ENCODE measurements at regions not wholly inside any gene's neighbourhood (a gene's known extent, or its start where the extent isn't known, plus 50 kb on each side); places are given as distances from the start of the nearest gene placed in this dataset.
"Not testable (repeated sequence)": the region's sequence is repeated elsewhere in the genome, so short reads cannot be mapped to it uniquely, and the experiment has no call there.

GRCh38 chrX:23458957-23459356 lies 124.3 kb downstream of the PTCHD1 start:
- DNase-seq (ENCODE audit: low read depth in 2 of 2), result not testable (repeated sequence)

DNA sequence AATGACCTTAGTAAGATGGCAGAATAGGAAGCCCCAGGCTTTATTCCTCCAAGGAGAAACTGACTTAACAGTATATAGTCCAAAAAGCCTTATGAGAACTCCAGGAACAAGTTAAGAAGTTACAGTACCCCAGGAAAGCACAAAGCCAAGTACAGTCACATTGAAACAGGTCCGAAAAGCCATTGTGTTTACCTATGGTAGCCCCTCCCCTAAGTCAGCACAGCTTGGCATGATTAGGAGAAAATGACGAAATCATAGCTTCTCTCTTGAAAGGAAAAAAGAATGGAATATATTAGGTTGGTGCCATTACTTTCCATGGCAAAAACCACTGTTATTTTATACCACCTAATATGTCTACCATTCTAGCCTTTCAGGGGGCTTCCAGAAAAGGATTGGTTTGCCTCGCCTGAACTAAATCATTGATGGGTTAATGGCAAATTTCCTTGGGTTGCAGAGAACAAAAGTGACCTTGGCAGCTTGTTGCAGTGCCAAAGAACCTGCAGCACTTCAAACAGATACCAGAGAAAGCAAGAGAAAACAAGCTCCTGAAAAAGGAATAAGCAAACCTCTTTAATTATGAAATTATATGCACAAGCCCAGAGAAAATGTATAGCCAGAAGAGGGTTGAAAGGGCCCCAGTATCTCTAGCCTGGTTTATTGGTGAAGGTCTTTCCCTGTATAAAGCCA lies 130.6 kb downstream of the PTCHD1 start:
- no peak for DNase-seq (ENCODE audit: low read depth in 2 of 2)

DNA sequence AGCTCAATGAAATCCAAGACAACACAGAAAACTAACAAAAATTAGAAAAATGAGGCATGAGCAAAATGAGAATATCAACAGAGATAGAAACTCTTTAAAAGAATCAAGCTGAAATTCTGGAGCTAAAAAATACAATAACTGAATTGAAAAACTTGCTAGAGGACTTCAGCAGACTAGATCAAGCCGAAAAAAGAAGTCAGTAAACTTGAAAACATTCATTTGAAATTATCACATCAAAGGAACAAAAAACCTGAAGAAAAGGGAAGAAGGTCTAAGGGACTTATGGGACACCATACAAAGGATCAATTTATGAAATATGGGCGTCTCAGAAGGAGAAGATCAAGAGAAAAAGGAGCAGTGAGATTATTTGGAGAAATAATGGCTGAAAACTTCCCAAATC lies 131.3 kb downstream of the PTCHD1 start:
- DNase-seq (ENCODE audit: low read depth in 2 of 2), result no peak

DNA sequence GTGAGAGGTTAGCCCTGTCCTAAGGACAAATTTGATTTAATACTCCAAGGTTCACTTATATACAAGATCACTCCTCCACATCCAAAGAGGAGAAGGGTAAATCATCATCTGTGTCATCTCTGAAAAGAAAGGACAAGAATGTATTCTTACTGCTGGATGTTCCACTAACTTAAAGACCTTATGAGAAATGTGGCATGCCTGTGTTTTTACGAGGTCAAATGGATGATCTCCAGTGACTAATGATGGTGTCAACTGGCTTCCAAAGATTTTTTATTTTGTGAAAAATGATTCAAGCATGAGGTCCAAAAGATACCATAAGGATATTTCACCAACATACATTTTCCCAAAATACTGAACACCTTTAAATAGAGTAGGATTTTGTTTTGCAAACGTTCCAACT lies 143.4 kb downstream of the PTCHD1 start:
- no peak for DNase-seq (ENCODE audit: low read depth in 2 of 2)

DNA sequence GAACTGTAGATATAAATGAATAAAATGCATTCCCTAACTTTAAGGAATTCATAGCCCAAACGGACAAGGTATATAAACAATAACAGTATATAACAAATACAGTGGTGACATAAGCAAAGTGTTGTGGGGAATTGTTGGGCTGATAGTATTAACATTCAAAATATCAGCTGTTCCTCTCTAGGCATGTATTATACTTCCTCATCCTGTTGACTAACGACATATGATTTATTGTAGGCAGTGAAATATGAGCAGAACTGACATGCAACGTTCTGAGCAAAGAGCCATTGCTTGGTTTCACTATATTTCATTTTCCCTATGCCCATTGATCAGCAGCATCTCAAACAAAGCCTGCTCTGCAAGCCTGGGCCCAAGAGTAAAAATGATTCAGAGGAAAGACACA lies 143.9 kb downstream of the PTCHD1 start:
- no peak for DNase-seq (ENCODE audit: low read depth in 2 of 2)

- no peak for DNase-seq (ENCODE audit: low read depth in 2 of 2)
Observed at GRCh38 chrX:23482561-23482960, 147.9 kb downstream of the PTCHD1 start.

DNA sequence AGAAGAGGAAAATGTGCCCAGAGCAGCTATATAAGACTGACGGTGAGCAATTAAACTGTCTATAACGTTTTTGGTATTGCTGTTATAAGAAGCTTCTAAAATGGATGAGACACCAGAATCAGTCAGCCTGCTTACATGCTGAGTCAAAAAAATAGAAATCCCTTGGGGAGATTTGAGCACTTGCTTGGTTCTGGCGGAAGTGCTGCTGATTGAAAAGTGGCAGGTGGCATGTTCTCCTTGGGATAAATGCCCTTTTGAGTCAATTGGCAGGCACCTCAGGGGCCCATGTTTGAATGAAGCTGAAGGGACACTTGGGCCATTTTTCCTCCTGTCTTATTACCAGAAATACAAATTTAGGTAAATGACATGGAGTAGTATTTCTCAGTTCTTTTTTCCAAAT lies 148.7 kb downstream of the PTCHD1 start:
- no peak for DNase-seq (ENCODE audit: low read depth in 2 of 2)

DNA sequence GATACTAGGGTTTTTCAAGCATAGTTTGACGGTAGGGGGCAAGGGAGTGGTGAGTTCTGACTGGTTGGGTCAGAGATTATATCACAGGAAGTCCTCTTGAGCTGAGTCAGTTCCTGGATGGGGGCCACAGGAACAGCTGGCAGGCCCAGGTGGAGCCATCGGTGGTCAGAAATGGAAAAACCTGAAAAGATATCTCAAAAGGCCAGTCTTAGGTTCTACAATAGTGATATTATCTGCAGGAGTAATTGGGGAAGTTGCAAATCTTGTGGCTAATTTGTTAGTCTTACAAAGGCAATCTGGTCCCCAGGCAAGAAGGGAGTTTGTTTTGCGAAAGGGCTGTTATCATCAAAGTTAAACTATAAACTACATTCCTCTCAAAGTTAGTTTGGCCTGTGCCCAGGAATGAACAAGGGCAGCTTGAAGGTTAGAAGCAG lies 159.3 kb downstream of the PTCHD1 start:
- no peak for DNase-seq (ENCODE audit: low read depth in 2 of 2)

GRCh38 chrX:23494741-23495140 lies 160.1 kb downstream of the PTCHD1 start:
- DNase-seq (ENCODE audit: low read depth in 2 of 2), result no peak

GRCh38 chrX:23497919-23498318 lies 163.3 kb downstream of the PTCHD1 start:
- no peak for DNase-seq (ENCODE audit: low read depth in 2 of 2)

GRCh38 chrX:23501974-23502373 lies 165.3 kb upstream of the PRDX4 start:
- DNase-seq (ENCODE audit: low read depth in 2 of 2), result no peak

DNA sequence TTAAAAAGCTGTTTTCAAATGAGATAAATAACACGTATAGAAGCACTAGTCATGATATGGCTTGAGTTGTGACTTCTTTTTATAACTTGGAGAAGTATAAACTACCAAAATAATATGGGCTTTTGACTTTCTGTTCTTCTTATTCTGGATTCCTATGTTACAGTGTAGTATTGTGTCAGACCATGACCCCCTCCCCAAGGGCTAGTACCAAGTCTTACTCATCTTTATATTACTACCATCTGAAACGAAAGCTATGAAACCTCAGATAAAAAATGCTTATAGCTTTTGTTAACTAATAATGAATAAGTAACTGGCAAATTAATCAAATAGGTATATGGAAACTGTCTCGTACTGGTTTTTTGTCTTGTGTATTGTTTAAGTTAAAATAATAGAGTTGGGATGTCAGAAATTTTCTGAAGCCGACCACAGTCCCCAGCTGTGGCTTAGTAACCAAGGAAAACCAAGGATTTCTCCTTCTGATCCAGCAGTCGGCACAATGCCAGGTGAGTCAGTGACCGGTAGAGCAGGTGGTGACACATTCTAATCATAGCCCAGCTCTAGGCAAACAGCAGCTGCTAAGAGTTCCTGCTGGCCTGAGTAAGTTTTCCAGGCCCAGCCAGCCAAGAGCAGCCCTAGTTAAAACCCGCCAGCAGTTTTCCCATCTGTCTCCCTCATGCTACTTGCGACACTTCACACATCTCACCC lies 163.3 kb upstream of the PRDX4 start:
- DNase-seq (ENCODE audit: low read depth in 2 of 2), result peak; percentile 18 to 28

DNA sequence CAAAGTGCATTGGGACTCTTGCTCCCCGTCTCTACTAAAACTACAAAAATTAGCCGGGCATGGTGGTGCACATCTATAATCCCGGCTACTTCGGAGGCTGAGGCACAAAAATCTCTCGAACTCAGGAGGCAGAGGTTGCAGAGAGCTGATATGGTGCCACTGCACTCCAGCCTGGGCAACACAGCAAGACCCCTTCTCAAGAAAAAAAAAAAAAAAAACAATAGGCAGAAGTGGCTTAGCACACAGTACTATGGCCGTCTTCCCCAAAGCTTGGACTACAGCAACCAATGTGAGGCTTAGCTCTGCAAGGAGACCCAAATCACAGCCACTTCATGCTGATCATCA lies 162.8 kb upstream of the PRDX4 start:
- no peak for DNase-seq (ENCODE audit: low read depth in 2 of 2)

GRCh38 chrX:23504895-23505294 lies 162.4 kb upstream of the PRDX4 start:
- DNase-seq (ENCODE audit: low read depth in 2 of 2), result no peak

- DNase-seq (ENCODE audit: low read depth in 2 of 2), result no peak
Observed at GRCh38 chrX:23505531-23506303, 161.6 kb upstream of the PRDX4 start.

DNA sequence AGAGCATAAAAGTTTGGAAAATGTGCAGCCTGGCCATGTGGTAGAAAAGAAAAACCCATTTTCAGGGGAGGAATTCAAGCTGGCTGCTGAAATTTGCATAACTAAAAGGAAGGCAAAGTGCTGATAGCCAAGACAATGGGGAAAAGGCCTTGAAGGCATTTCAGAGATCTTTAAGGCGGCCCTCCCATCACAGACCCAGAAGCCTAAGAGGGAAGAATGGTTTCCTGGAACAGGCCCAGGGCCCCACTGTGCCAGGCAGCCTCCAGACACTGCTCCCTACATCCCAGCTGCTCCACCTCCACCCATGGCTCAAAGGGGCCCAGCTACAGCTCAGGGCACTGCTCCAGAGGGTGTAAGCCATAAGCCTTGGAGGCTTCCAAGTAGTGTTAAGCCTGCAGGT lies 158.0 kb upstream of the PRDX4 start:
- DNase-seq (ENCODE audit: low read depth in 2 of 2), result no peak

DNA sequence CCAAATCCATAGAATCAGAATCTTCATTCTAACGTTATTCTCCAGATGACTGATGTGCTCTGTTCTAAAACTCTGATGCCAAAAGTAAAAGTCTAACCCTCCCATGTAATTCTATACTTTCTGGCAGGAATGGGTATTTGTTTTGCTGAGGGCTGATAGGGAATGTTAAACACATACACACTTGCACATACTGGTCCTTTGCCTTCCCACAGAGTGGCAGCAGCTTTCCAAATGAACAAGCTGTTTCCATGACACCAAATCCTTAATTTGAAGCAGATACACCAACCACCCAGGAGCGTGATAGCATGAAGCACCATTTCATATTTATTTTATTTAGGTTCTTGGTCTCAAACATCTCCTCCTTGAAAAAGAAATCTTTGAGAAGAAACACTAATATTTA lies 155.5 kb upstream of the PRDX4 start:
- no peak for DNase-seq (ENCODE audit: low read depth in 2 of 2)

DNA sequence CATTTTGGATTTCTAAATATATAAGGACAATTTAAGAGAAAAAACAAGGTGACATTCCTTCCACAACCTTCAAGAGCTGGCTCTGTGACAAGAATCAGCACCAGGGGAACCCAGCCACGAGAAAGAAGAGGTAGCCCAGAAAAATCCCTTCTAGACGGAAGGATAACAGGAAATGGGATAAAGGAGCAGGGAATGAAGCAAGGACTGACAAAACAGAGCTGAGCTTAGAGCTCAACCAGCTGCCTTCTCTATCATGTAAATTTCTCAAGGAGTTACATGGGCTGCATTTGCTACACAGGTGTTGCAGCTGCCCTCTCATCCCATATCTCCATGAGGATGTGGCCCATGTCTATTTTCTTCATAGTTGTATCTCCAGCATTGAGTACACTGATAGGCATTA lies 154.2 kb upstream of the PRDX4 start:
- no peak for DNase-seq (ENCODE audit: low read depth in 2 of 2)

GRCh38 chrX:23514082-23514481 lies 153.2 kb upstream of the PRDX4 start:
- DNase-seq (ENCODE audit: low read depth in 2 of 2), result no peak

- no peak for DNase-seq (ENCODE audit: low read depth in 2 of 2)
Observed at GRCh38 chrX:23515028-23515427, 152.3 kb upstream of the PRDX4 start.

GRCh38 chrX:23523026-23523657 lies 144.2 kb upstream of the PRDX4 start:
- not testable (repeated sequence) for DNase-seq (ENCODE audit: low read depth in 2 of 2)

- no peak for DNase-seq (ENCODE audit: low read depth in 2 of 2)
Observed at GRCh38 chrX:23524467-23524866, 142.8 kb upstream of the PRDX4 start.
